Upper lobe of right lung (tissue), 1 donor: ENCODE measurements at regions not wholly inside any gene's neighbourhood (a gene's known extent, or its start where the extent isn't known, plus 50 kb on each side); places are given as distances from the start of the nearest gene placed in this dataset.

Source experiments
- ATAC-seq: fragments of 200-7000 bp; cut with Tn5 transposase; one replicate; pipeline ENCODE4 v1.9.1; 2020; ENCODE audit warnings: mild to moderate bottlenecking, moderate library complexity
- DNase-seq: peaks from one replicate; pipeline ENCODE4 v3.0.0-alpha.2; 2020
- H3K27ac ChIP-seq: fragments of 200-600 bp; one replicate; pipeline ENCODE4 v1.8.0; 2022
- H3K27me3 ChIP-seq: fragments of 200-600 bp; one replicate; pipeline ENCODE4 v1.8.0; 2022; ENCODE audit warnings: mild to moderate bottlenecking
- H3K36me3 ChIP-seq: fragments of 200-600 bp; one replicate; pipeline ENCODE4 v1.8.0; 2022
- H3K4me1 ChIP-seq: fragments of 200-600 bp; one replicate; pipeline ENCODE4 v1.8.0; 2022
- H3K4me3 ChIP-seq: fragments of 200-600 bp; one replicate; pipeline ENCODE4 v1.8.0; 2022; ENCODE audit warnings: mild to moderate bottlenecking
- H3K9me3 ChIP-seq: fragments of 200-600 bp; one replicate; pipeline ENCODE4 v1.8.0; 2022
- CTCF ChIP-seq: fragments of 200-600 bp; IDR thresholded peaks from one replicate; pipeline ENCODE4 v1.8.0; 2022; ENCODE audit warnings: antibody characterized with exemption
- intact Hi-C: fragments of 100-400 bp; cut with DNase I; formaldehyde crosslinking; loops from one replicate; pipeline ENCODE4 v1.11.0; 2022
- donor health status: DM: no; HTN: yes; CAD: no; lungs with severe emphysema.

GRCh38 chr6:128663238-128663637, 142.8 kb upstream of the PTPRK start:
- ATAC-seq, result no peak
- no peak for TF ChIP-seq CTCF
- Histone ChIP-seq H3K27ac (no peak overlapping the region), H3K4me3 (no peak overlapping the region), H3K36me3 (no peaks in the 10 kb centered on the region), H3K9me3 (no peaks in the 10 kb centered on the region), H3K4me1 (no peaks in the 10 kb centered on the region), H3K27me3 (no peaks in the 10 kb centered on the region)
- DNase-seq, result no peak
- intact Hi-C loops, result no loop called here

GRCh38 chr6:128659878-128660622, 139.7 kb upstream of the PTPRK start:
- no peak for TF ChIP-seq CTCF
- no peaks in the 10 kb centered on the region for H3K36me3 ChIP-seq
- H3K27ac ChIP-seq, result no peak overlapping the region
- no peaks in the 10 kb centered on the region for H3K27me3 ChIP-seq
- H3K4me3 ChIP-seq, result no peak overlapping the region
- H3K9me3 ChIP-seq, result no peaks in the 10 kb centered on the region
- intact Hi-C loops, result no loop called here
- ATAC-seq (no peak), DNase-seq (no peak)
- H3K4me1 ChIP-seq, result no peaks in the 10 kb centered on the region

- DNase-seq (no peak), ATAC-seq (no peak)
- Histone ChIP-seq H3K36me3 (no peaks in the 10 kb centered on the region), H3K4me3 (no peak overlapping the region), H3K27ac (no peak overlapping the region), H3K9me3 (no peaks in the 10 kb centered on the region), H3K27me3 (no peaks in the 10 kb centered on the region), H3K4me1 (no peaks in the 10 kb centered on the region)
- no peak for TF ChIP-seq CTCF
- intact Hi-C loops, result no loop called here
These were observed 138.9 kb upstream of the PTPRK start for GRCh38 chr6:128659276-128659675.

- no peak for ATAC-seq
- H3K4me1 ChIP-seq, result no peaks in the 10 kb centered on the region
- H3K36me3 ChIP-seq, result no peaks in the 10 kb centered on the region
- no peak for TF ChIP-seq CTCF
- intact Hi-C loops, result no loop called here
- no peaks in the 10 kb centered on the region for H3K9me3 ChIP-seq
- DNase-seq, result no peak
- H3K27me3 ChIP-seq, result no peaks in the 10 kb centered on the region
- no peak overlapping the region for H3K27ac ChIP-seq
- H3K4me3 ChIP-seq, result no peak overlapping the region
These were observed 136.8 kb upstream of the PTPRK start for GRCh38 chr6:128657181-128657580.

- Histone ChIP-seq H3K27ac (no peak overlapping the region), H3K27me3 (no peaks in the 10 kb centered on the region), H3K9me3 (no peaks in the 10 kb centered on the region), H3K4me1 (no peaks in the 10 kb centered on the region), H3K36me3 (no peaks in the 10 kb centered on the region), H3K4me3 (no peak overlapping the region)
- DNase-seq, result no peak
- no peak for TF ChIP-seq CTCF
- ATAC-seq, result no peak
- intact Hi-C loops, result no loop called here
These were observed 135.6 kb upstream of the PTPRK start for GRCh38 chr6:128655978-128656498.
